ENCODE measurements at regions not wholly inside any gene's neighbourhood (a gene's known extent, or its start where the extent isn't known, plus 50 kb on each side); places are given as distances from the start of the nearest gene placed in this dataset.

DNA sequence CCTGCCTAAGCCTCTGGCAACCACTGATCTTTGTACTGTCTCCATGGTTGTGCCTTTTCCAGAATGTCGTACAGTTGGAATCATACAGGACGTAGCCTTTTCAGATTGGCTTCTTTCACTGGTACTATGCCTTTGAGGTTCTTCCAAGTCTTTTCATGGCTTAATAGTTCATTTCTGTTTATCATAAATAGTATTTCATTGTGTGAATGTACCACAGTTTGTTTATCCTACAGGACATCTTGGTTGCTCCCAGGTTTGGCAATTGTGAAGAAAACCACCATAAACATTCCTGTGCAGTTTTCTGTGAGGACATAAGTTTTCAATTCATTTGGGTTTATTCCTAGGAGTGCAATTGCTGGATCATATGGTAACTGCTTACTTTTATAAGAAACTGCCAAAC lies 190.6 kb upstream of the RAB4A start:
- Histone ChIP-seq H4K20me1 (ENCODE audit: insufficient read depth, low read length) (no peaks in the 10 kb centered on the region), H3K9me2 (replicated peaks; ENCODE audit: insufficient read depth, low read length) (no peaks in the 10 kb centered on the region), H2AFZ (ENCODE audit: low read length) (no peak overlapping the region), H3F3A (ENCODE audit: insufficient read depth, low read length) (no peaks in the 10 kb centered on the region), H3K9me3 (replicated peaks; ENCODE audit: insufficient read depth, low read length) (no peaks in the 10 kb centered on the region), H3K9ac (ENCODE audit: low read length) (no peak overlapping the region), H3K27me3 (replicated peaks; ENCODE audit: insufficient read depth, low read length) (no peaks in the 10 kb centered on the region), H3K79me2 (ENCODE audit: low read length) (no peaks in the 10 kb centered on the region), H3K36me3 (replicated peaks; ENCODE audit: insufficient read depth, low read length) (no peaks in the 10 kb centered on the region), H3K4me1 (ENCODE audit: low read length) (no peaks in the 10 kb centered on the region), H3K27ac (ENCODE audit: low read length) (no peak overlapping the region), H3K4me2 (ENCODE audit: low read depth, low read length) (no peak overlapping the region), H3K4me3 (ENCODE audit: low read length) (no peak overlapping the region)
- TF ChIP-seq, protein P1, sequence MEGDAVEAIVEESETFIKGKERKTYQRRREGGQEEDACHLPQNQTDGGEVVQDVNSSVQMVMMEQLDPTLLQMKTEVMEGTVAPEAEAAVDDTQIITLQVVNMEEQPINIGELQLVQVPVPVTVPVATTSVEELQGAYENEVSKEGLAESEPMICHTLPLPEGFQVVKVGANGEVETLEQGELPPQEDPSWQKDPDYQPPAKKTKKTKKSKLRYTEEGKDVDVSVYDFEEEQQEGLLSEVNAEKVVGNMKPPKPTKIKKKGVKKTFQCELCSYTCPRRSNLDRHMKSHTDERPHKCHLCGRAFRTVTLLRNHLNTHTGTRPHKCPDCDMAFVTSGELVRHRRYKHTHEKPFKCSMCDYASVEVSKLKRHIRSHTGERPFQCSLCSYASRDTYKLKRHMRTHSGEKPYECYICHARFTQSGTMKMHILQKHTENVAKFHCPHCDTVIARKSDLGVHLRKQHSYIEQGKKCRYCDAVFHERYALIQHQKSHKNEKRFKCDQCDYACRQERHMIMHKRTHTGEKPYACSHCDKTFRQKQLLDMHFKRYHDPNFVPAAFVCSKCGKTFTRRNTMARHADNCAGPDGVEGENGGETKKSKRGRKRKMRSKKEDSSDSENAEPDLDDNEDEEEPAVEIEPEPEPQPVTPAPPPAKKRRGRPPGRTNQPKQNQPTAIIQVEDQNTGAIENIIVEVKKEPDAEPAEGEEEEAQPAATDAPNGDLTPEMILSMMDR (IDR thresholded peaks at IDR 0.05; ENCODE audit: low read length) = no peak
- DNase-seq = no peak

DNA sequence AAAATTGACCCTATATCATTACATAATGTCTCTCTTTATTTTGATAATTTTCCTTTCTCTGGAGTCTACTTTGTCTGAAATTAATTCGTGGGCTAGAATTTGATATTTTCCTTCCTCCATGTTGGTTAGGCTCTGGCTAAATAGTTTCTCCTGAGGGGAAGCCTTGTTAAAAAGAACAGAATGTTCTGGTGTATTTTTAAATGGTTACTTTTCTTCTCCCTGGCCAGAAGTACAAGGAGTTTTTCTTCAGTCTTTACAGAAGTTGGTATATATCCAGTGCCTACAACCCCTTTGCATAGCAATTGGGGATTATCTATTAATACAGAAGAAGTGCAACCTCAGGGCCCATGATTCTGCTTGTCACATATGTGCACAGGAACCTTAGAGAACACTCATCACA lies 185.6 kb upstream of the RAB4A start:
- no peak overlapping the region for H2AFZ ChIP-seq (ENCODE audit: low read length)
- TF ChIP-seq, protein P1 (IDR thresholded peaks at IDR 0.05; ENCODE audit: low read length) = no peak
- TF ChIP-seq EZH2 (optimal IDR thresholded peaks at IDR 0.05; ENCODE audit: low read depth, low read length) (no peak), EZH2phosphoT487 (IDR thresholded peaks at IDR 0.05; ENCODE audit: low read length) (no peak)
- H3K9ac ChIP-seq (ENCODE audit: low read length) = no peak overlapping the region
- H3K4me3 ChIP-seq (ENCODE audit: low read length) = no peak overlapping the region
- H3K79me2 ChIP-seq (ENCODE audit: low read length) = no peaks in the 10 kb centered on the region
- H3K36me3 ChIP-seq (replicated peaks; ENCODE audit: insufficient read depth, low read length) = no peaks in the 10 kb centered on the region
- DNase-seq = no peak
- no peaks in the 10 kb centered on the region for H3K4me1 ChIP-seq (ENCODE audit: low read length)
- no peak overlapping the region for H3K27ac ChIP-seq (ENCODE audit: low read length)
- no peaks in the 10 kb centered on the region for H4K20me1 ChIP-seq (ENCODE audit: insufficient read depth, low read length)
- H3K27me3 ChIP-seq (replicated peaks; ENCODE audit: insufficient read depth, low read length) = no peaks in the 10 kb centered on the region
- H3K4me2 ChIP-seq (ENCODE audit: low read depth, low read length) = no peak overlapping the region
- H3K9me3 ChIP-seq (replicated peaks; ENCODE audit: insufficient read depth, low read length) = no peaks in the 10 kb centered on the region
- no peaks in the 10 kb centered on the region for H3F3A ChIP-seq (ENCODE audit: insufficient read depth, low read length)
- no peaks in the 10 kb centered on the region for H3K9me2 ChIP-seq (replicated peaks; ENCODE audit: insufficient read depth, low read length)

DNA sequence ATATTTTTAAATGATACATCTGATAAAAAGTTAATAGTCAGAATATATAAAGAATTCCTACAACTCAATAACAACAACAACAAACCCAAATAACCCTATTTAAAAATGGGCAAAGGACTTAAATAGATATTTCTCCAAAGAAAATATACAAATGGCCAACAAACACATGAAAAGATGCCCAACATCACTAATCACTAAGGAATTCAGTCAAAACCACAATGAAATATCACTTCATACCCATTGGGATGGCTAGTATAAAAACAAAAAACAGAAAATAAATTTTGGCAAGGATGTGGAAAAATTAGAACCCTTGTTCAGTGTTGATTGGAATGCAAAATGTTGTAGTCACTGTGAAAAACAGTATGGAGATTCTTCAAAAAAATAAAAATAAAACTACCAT lies 184.8 kb upstream of the RAB4A start:
- no peak overlapping the region for H3K4me3 ChIP-seq (ENCODE audit: low read length)
- no peak overlapping the region for H3K9ac ChIP-seq (ENCODE audit: low read length)
- H3K27me3 ChIP-seq (replicated peaks; ENCODE audit: insufficient read depth, low read length) = no peaks in the 10 kb centered on the region
- H3K4me1 ChIP-seq (ENCODE audit: low read length) = no peaks in the 10 kb centered on the region
- no peaks in the 10 kb centered on the region for H3K79me2 ChIP-seq (ENCODE audit: low read length)
- H4K20me1 ChIP-seq (ENCODE audit: insufficient read depth, low read length) = no peaks in the 10 kb centered on the region
- no peaks in the 10 kb centered on the region for H3K36me3 ChIP-seq (replicated peaks; ENCODE audit: insufficient read depth, low read length)
- no peak for DNase-seq
- no peaks in the 10 kb centered on the region for H3F3A ChIP-seq (ENCODE audit: insufficient read depth, low read length)
- no peaks in the 10 kb centered on the region for H3K9me2 ChIP-seq (replicated peaks; ENCODE audit: insufficient read depth, low read length)
- H3K27ac ChIP-seq (ENCODE audit: low read length) = no peak overlapping the region
- H3K4me2 ChIP-seq (ENCODE audit: low read depth, low read length) = no peak overlapping the region
- H3K9me3 ChIP-seq (replicated peaks; ENCODE audit: insufficient read depth, low read length) = no peaks in the 10 kb centered on the region
- H2AFZ ChIP-seq (ENCODE audit: low read length) = no peak overlapping the region
- TF ChIP-seq EZH2phosphoT487 (IDR thresholded peaks at IDR 0.05; ENCODE audit: low read length) (no peak), EZH2 (optimal IDR thresholded peaks at IDR 0.05; ENCODE audit: low read depth, low read length) (no peak)
- TF ChIP-seq, protein P1 (IDR thresholded peaks at IDR 0.05; ENCODE audit: low read length) = no peak

DNA sequence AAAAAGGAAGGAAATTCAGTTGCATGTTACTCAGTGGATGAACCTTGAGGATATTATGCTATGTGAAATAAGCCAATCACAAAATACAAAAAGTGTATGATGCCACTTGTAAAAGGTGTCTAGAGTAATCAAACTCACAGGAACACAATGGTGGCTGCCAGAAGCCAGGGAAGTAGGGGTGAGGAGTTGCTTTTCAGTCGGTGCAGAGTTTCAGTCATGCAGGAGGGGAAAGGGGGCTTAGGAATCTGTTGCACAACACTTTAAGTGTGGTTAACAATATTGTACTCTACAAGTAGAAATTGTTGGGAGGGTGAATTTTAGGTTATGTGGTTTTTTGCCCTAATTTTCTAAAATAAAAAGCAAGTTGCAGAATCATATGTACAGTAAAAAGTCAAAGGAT lies 184.2 kb upstream of the RAB4A start:
- H3K79me2 ChIP-seq (ENCODE audit: low read length) = no peaks in the 10 kb centered on the region
- no peaks in the 10 kb centered on the region for H3K9me2 ChIP-seq (replicated peaks; ENCODE audit: insufficient read depth, low read length)
- no peaks in the 10 kb centered on the region for H3K36me3 ChIP-seq (replicated peaks; ENCODE audit: insufficient read depth, low read length)
- H3K4me1 ChIP-seq (ENCODE audit: low read length) = no peaks in the 10 kb centered on the region
- no peak for DNase-seq
- H3K4me3 ChIP-seq (ENCODE audit: low read length) = no peak overlapping the region
- H3K27me3 ChIP-seq (replicated peaks; ENCODE audit: insufficient read depth, low read length) = no peaks in the 10 kb centered on the region
- H2AFZ ChIP-seq (ENCODE audit: low read length) = no peak overlapping the region
- H4K20me1 ChIP-seq (ENCODE audit: insufficient read depth, low read length) = no peaks in the 10 kb centered on the region
- no peak overlapping the region for H3K27ac ChIP-seq (ENCODE audit: low read length)
- no peak overlapping the region for H3K9ac ChIP-seq (ENCODE audit: low read length)
- H3F3A ChIP-seq (ENCODE audit: insufficient read depth, low read length) = no peaks in the 10 kb centered on the region
- no peak overlapping the region for H3K4me2 ChIP-seq (ENCODE audit: low read depth, low read length)
- TF ChIP-seq, protein P1 (IDR thresholded peaks at IDR 0.05; ENCODE audit: low read length) = no peak
- no peak for TF ChIP-seq EZH2 (optimal IDR thresholded peaks at IDR 0.05; ENCODE audit: low read depth, low read length)
- no peaks in the 10 kb centered on the region for H3K9me3 ChIP-seq (replicated peaks; ENCODE audit: insufficient read depth, low read length)
